ENCODE measurements at regions not wholly inside any gene's neighbourhood (a gene's known extent, or its start where the extent isn't known, plus 50 kb on each side); places are given as distances from the start of the nearest gene placed in this dataset.

DNA sequence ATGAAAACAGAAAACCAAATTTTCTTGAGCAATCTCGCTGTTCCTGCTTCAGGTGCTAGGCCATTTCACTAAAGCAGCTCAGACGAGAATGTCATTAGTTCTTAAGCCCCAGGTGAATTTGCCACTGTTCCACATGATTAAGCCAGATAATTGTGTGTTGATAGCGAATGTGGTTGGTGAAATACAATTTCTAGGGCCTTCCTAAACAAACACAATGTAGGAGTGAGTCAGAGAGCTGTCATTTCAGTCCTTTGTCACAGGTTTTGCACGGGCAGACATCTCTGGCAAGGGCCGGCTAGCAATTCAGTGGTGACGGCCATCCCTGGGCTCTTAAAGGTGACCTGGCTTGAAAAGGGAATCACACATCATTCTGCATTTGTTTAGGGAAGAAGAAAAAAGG, 170.7 kb downstream of the TMEM182 start:
- no peaks in the 10 kb centered on the region for H3K27me3 ChIP-seq (ENCODE audit: control insufficient read depth, extremely low read depth, insufficient read depth, low read length)
- DNase-seq (ENCODE audit: low read depth, low spot score) (no peak), FAIRE-seq (no peak)
- H3K9me1 ChIP-seq (ENCODE audit: control insufficient read depth, extremely low read depth, insufficient read depth, low read length) = no peaks in the 10 kb centered on the region
- no peak overlapping the region for H3K27ac ChIP-seq (ENCODE audit: control insufficient read depth, insufficient read depth, low read length)
- no peaks in the 10 kb centered on the region for H4K20me1 ChIP-seq (ENCODE audit: control insufficient read depth, extremely low read depth, insufficient read depth, low read length)
- H3K9ac ChIP-seq (ENCODE audit: control insufficient read depth, extremely low read depth, insufficient read depth, low read length) = no peak overlapping the region
- H3K79me2 ChIP-seq (ENCODE audit: control insufficient read depth, insufficient read depth, low read length) = no peaks in the 10 kb centered on the region
- TF ChIP-seq, protein P1, sequence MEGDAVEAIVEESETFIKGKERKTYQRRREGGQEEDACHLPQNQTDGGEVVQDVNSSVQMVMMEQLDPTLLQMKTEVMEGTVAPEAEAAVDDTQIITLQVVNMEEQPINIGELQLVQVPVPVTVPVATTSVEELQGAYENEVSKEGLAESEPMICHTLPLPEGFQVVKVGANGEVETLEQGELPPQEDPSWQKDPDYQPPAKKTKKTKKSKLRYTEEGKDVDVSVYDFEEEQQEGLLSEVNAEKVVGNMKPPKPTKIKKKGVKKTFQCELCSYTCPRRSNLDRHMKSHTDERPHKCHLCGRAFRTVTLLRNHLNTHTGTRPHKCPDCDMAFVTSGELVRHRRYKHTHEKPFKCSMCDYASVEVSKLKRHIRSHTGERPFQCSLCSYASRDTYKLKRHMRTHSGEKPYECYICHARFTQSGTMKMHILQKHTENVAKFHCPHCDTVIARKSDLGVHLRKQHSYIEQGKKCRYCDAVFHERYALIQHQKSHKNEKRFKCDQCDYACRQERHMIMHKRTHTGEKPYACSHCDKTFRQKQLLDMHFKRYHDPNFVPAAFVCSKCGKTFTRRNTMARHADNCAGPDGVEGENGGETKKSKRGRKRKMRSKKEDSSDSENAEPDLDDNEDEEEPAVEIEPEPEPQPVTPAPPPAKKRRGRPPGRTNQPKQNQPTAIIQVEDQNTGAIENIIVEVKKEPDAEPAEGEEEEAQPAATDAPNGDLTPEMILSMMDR (optimal IDR thresholded peaks at IDR 0.05 in 1 of 3, IDR thresholded peaks at IDR 0.05 in 1 of 3, conservative IDR thresholded peaks at IDR 0.05 in 1 of 3; ENCODE audit: extremely low read depth in 1 of 3, insufficient read depth in 2 of 3, low read length in 3 of 3) = no peak
- no peak for TF ChIP-seq EZH2 (IDR thresholded peaks at IDR 0.05; ENCODE audit: low read length)
- H2AFZ ChIP-seq (ENCODE audit: control insufficient read depth, low read length) = no peak overlapping the region
- dilution Hi-C loops (cut with MboI; ENCODE audit: extremely low pct_ligation_motif_present, low sequenced_read_pairs) = no loop called here
- no peaks in the 10 kb centered on the region for H3K9me3 ChIP-seq (ENCODE audit: control insufficient read depth, low read depth, low read length)
- no peaks in the 10 kb centered on the region for H3K36me3 ChIP-seq (ENCODE audit: control insufficient read depth in 2 of 2, extremely low read depth in 1 of 2, insufficient read depth in 2 of 2, low read length in 2 of 2)
- H3K4me2 ChIP-seq (ENCODE audit: control insufficient read depth, extremely low read depth, insufficient read depth, low read depth, low read length) = no peak overlapping the region
- no peaks in the 10 kb centered on the region for H3K4me1 ChIP-seq (ENCODE audit: control insufficient read depth, extremely low read depth, insufficient read depth, low read length)
- no peak overlapping the region for H3K4me3 ChIP-seq (ENCODE audit: control insufficient read depth in 2 of 3, extremely low read depth in 1 of 3, insufficient read depth in 2 of 3, low read depth in 1 of 3, low read length in 3 of 3)

DNA sequence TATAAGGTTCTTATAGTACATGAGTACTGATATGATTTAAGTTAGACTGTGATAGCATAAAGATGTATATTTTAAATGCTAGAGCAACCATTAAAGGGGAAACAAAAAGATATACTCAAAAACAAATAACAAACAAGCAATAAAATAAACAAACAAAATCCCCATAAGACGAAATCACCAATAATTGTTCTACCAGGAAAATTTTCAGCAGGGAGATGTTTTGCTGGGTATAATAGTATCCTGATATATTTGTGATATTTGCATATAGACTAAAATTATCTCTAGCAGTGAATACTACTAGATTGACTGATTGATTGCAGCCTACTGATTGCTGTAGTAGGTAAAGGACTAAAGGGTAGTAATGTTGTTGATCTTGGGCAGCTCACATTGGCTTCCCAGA, 177.4 kb downstream of the TMEM182 start:
- DNase-seq (ENCODE audit: low read depth, low spot score) (no peak), FAIRE-seq (no peak)
- Histone ChIP-seq H3K4me3 (ENCODE audit: control insufficient read depth in 2 of 3, extremely low read depth in 1 of 3, insufficient read depth in 2 of 3, low read depth in 1 of 3, low read length in 3 of 3) (no peak overlapping the region), H3K27ac (ENCODE audit: control insufficient read depth, insufficient read depth, low read length) (no peak overlapping the region), H3K4me1 (ENCODE audit: control insufficient read depth, extremely low read depth, insufficient read depth, low read length) (no peaks in the 10 kb centered on the region), H3K9me1 (ENCODE audit: control insufficient read depth, extremely low read depth, insufficient read depth, low read length) (no peaks in the 10 kb centered on the region), H4K20me1 (ENCODE audit: control insufficient read depth, extremely low read depth, insufficient read depth, low read length) (no peaks in the 10 kb centered on the region), H2AFZ (ENCODE audit: control insufficient read depth, low read length) (no peak overlapping the region), H3K36me3 (ENCODE audit: control insufficient read depth in 2 of 2, extremely low read depth in 1 of 2, insufficient read depth in 2 of 2, low read length in 2 of 2) (no peaks in the 10 kb centered on the region), H3K79me2 (ENCODE audit: control insufficient read depth, insufficient read depth, low read length) (no peaks in the 10 kb centered on the region), H3K9me3 (ENCODE audit: control insufficient read depth, low read depth, low read length) (no peaks in the 10 kb centered on the region), H3K4me2 (ENCODE audit: control insufficient read depth, extremely low read depth, insufficient read depth, low read depth, low read length) (no peak overlapping the region), H3K27me3 (ENCODE audit: control insufficient read depth, extremely low read depth, insufficient read depth, low read length) (no peaks in the 10 kb centered on the region), H3K9ac (ENCODE audit: control insufficient read depth, extremely low read depth, insufficient read depth, low read length) (no peak overlapping the region)
- TF ChIP-seq, protein P1 (optimal IDR thresholded peaks at IDR 0.05 in 1 of 3, IDR thresholded peaks at IDR 0.05 in 1 of 3, conservative IDR thresholded peaks at IDR 0.05 in 1 of 3; ENCODE audit: extremely low read depth in 1 of 3, insufficient read depth in 2 of 3, low read length in 3 of 3) = no peak
- no peak for TF ChIP-seq EZH2 (IDR thresholded peaks at IDR 0.05; ENCODE audit: low read length)
- dilution Hi-C loops (cut with MboI; ENCODE audit: extremely low pct_ligation_motif_present, low sequenced_read_pairs) = no loop called here

Data from keratinocyte (primary cell).